SK-N-SH treated with all-trans-retinoic acid at 6 μM for 48 hours (cell line): ENCODE measurements at regions not wholly inside any gene's neighbourhood (a gene's known extent, or its start where the extent isn't known, plus 50 kb on each side); places are given as distances from the start of the nearest gene placed in this dataset.
"Not testable (repeated sequence)": the region's sequence is repeated elsewhere in the genome, so short reads cannot be mapped to it uniquely, and the experiment has no call there.

ENCODE experiments used
- ATAC-seq: fragments of 200-7000 bp; cut with Tn5 transposase; 3 replicates; pipeline ENCODE4 v1.9.1; 2020; ENCODE audit warnings: mild to moderate bottlenecking, moderate library complexity
- ARNTL ChIP-seq: fragments of 450-650 bp; formaldehyde crosslinking; IDR thresholded peaks from 2 replicates; pipeline ENCODE4 v1.5.0; 2020; ENCODE audit warnings: low read depth, mild to moderate bottlenecking, moderate library complexity, borderline replicate concordance
- BACH2 ChIP-seq: fragments of 250-450 bp; sonication (Bioruptor Pico); IDR thresholded peaks from 2 replicates; pipeline ENCODE4 v1.9.0; 2021; ENCODE audit warnings: mild to moderate bottlenecking, borderline replicate concordance
- CREB5 ChIP-seq: fragments of 250-450 bp; sonication (Bioruptor Pico); IDR thresholded peaks from 2 replicates; pipeline ENCODE4 v1.5.1; 2020; ENCODE audit warnings: low read depth, mild to moderate bottlenecking, moderate library complexity
- CSDC2 ChIP-seq: fragments of 250-450 bp; sonication (Bioruptor Pico); IDR thresholded peaks from 2 replicates; pipeline ENCODE4 v1.5.0; 2020; ENCODE audit warnings: mild to moderate bottlenecking, moderate library complexity
- CSRNP3 ChIP-seq: fragments of 250-450 bp; sonication (Bioruptor Pico); IDR thresholded peaks from 2 replicates; pipeline ENCODE4 v1.5.1; 2021; ENCODE audit warnings: mild to moderate bottlenecking, moderate library complexity
- ESRRG ChIP-seq: fragments of 250-450 bp; sonication (Bioruptor Pico); IDR thresholded peaks from 2 replicates; pipeline ENCODE4 v1.6.1; 2021; ENCODE audit warnings: mild to moderate bottlenecking
- GLIS3 ChIP-seq: fragments of 250-450 bp; sonication (Bioruptor Pico); IDR thresholded peaks from 2 replicates; pipeline ENCODE4 v1.5.0; 2020; ENCODE audit warnings: mild to moderate bottlenecking, moderate library complexity
- ISL1 ChIP-seq: fragments of 250-450 bp; sonication (Bioruptor Pico); IDR thresholded peaks from 2 replicates; pipeline ENCODE4 v2.1.2; 2022; ENCODE audit warnings: mild to moderate bottlenecking, moderate library complexity
- OSR1 ChIP-seq: fragments of 250-450 bp; sonication (Bioruptor Pico); IDR thresholded peaks from 2 replicates; pipeline ENCODE4 v1.8.0; 2022; ENCODE audit warnings: moderate library complexity, mild to moderate bottlenecking, inconsistent platforms
- PATZ1 ChIP-seq: fragments of 250-450 bp; sonication (Bioruptor Pico); IDR thresholded peaks from 2 replicates; pipeline ENCODE4 v1.8.0; 2020; ENCODE audit warnings: mild to moderate bottlenecking, moderate library complexity, borderline replicate concordance
- PPARA ChIP-seq: fragments of 250-450 bp; sonication (Bioruptor Pico); IDR thresholded peaks from 2 replicates; pipeline ENCODE4 v1.5.0; 2020; ENCODE audit warnings: mild to moderate bottlenecking, borderline replicate concordance
- SNAI2 ChIP-seq: fragments of 250-450 bp; sonication (Bioruptor Pico); IDR thresholded peaks from 2 replicates; pipeline ENCODE4 v1.5.0; 2020; ENCODE audit warnings: mild to moderate bottlenecking, moderate library complexity
- TOX ChIP-seq: fragments of 250-450 bp; sonication (Bioruptor Pico); IDR thresholded peaks from 2 replicates; pipeline ENCODE4 v1.8.0; 2021; ENCODE audit warnings: mild to moderate bottlenecking, moderate library complexity, borderline replicate concordance
- TSHZ2 ChIP-seq: fragments of 250-450 bp; sonication (Bioruptor Pico); IDR thresholded peaks from 2 replicates; pipeline ENCODE4 v1.5.0; 2020; ENCODE audit warnings: mild to moderate bottlenecking, moderate library complexity
- ZC3H10 ChIP-seq: fragments of 250-450 bp; sonication (Bioruptor Pico); IDR thresholded peaks from 2 replicates; pipeline ENCODE4 v1.5.1; 2021; ENCODE audit warnings: mild to moderate bottlenecking, moderate library complexity
- ZFP3 ChIP-seq: fragments of 250-450 bp; sonication (Bioruptor Pico); IDR thresholded peaks from 2 replicates; pipeline ENCODE4 v1.5.0; 2020; ENCODE audit warnings: mild to moderate bottlenecking, moderate library complexity
- ZFP30 ChIP-seq: fragments of 450-650 bp; formaldehyde crosslinking; IDR thresholded peaks from 2 replicates; pipeline ENCODE4 v1.5.0; 2022; ENCODE audit warnings: mild to moderate bottlenecking, moderate library complexity
- ZNF565 ChIP-seq: fragments of 450-650 bp; formaldehyde crosslinking; conservative IDR thresholded peaks from 2 replicates; pipeline ENCODE4 v1.5.0; 2020; ENCODE audit warnings: low read depth, mild to moderate bottlenecking, moderate library complexity
- ZNF8 ChIP-seq: fragments of 450-650 bp; formaldehyde crosslinking; IDR thresholded peaks from 2 replicates; pipeline ENCODE4 v1.5.0; 2020; ENCODE audit warnings: mild to moderate bottlenecking, moderate library complexity

- ATAC-seq = no peak
- TF ChIP-seq CSRNP3 = no peak
Observed at GRCh38 chrX:27136325-27136724, 326.8 kb downstream of the PPP4R3C start.

GRCh38 chrX:27132862-27133261, 330.3 kb downstream of the PPP4R3C start:
- no peak for ATAC-seq
- TF ChIP-seq CSRNP3 = no peak
- TF ChIP-seq TOX (CRISPR knock-in tag) = no peak
- no peak for TF ChIP-seq ZNF565
- no peak for TF ChIP-seq SNAI2 (CRISPR knock-in tag)
- no peak for TF ChIP-seq ISL1
- TF ChIP-seq ZC3H10 (CRISPR knock-in tag) = no peak
- TF ChIP-seq ARNTL = no peak

- ATAC-seq = not testable (repeated sequence)
Observed at GRCh38 chrX:27087176-27087575, 376.0 kb downstream of the PPP4R3C start.

GRCh38 chrX:27086237-27086636, 376.9 kb downstream of the PPP4R3C start:
- no peak for ATAC-seq
- no peak for TF ChIP-seq PPARA (CRISPR knock-in tag)
- no peak for TF ChIP-seq ZFP30 (CRISPR knock-in tag)
- TF ChIP-seq TSHZ2 = no peak
- TF ChIP-seq BACH2 (CRISPR knock-in tag) = no peak
- no peak for TF ChIP-seq CSDC2
- no peak for TF ChIP-seq ZFP3 (CRISPR knock-in tag)
- TF ChIP-seq ESRRG = no peak
- no peak for TF ChIP-seq CREB5 (CRISPR knock-in tag)
- TF ChIP-seq, all 23 proteins: peak for 0

- no peak for ATAC-seq
- TF ChIP-seq ESRRG = no peak
- TF ChIP-seq ZFP30 (CRISPR knock-in tag) = no peak
- no peak for TF ChIP-seq CSRNP3
- no peak for TF ChIP-seq ZFP3 (CRISPR knock-in tag)
- no peak for TF ChIP-seq CSDC2
- TF ChIP-seq OSR1 (CRISPR knock-in tag) = no peak
- no peak for TF ChIP-seq PATZ1
- no peak for TF ChIP-seq TSHZ2
- no peak for TF ChIP-seq ZNF8
- TF ChIP-seq SNAI2 (CRISPR knock-in tag) = no peak
- TF ChIP-seq ISL1 = no peak
- no peak for TF ChIP-seq GLIS3 (CRISPR knock-in tag)
Observed at GRCh38 chrX:27085346-27085745, 377.8 kb downstream of the PPP4R3C start.
